Panc1 (cell line): ENCODE measurements at regions not wholly inside any gene's neighbourhood (a gene's known extent, or its start where the extent isn't known, plus 50 kb on each side); places are given as distances from the start of the nearest gene placed in this dataset.

ENCODE experiments used
- ATAC-seq: fragments of 200-7000 bp; cut with Tn5 transposase; 2 replicates; pipeline ENCODE4 v1.9.1; 2020; ENCODE audit warnings: mild to moderate bottlenecking, moderate library complexity
- BruUV-seq: library from RNA; stranded (reverse); fragments of 400-500 nt; replicated peaks from 2 replicates; lab custom pipeline; 2021; lab: Mats Ljungman, UMichigan
- CTCF ChIA-PET: fragments of 300-600 bp; sonication (Branson Sonifier 250); formaldehyde crosslinking; loops from one replicate; lab custom pipeline; 2022; ENCODE audit warnings: antibody characterized with exemption; lab: Charles Lee
- POLR2A ChIA-PET: fragments of 300-600 bp; sonication (Branson Sonifier 250); formaldehyde crosslinking; loops from one replicate; lab custom pipeline; 2022; ENCODE audit warnings: antibody characterized with exemption; lab: Charles Lee
- DNase-seq: peaks from one replicate; pipeline ENCODE4 v3.0.0-alpha.2; 2010; ENCODE audit warnings: low read depth, low spot score
- H3K27ac ChIP-seq: 2 replicates; pipeline ENCODE4 v1.5.1; 2011; ENCODE audit warnings: mild to moderate bottlenecking, low read length, inconsistent platforms
- H3K27me3 ChIP-seq: fragments of 200-500 bp; sonication (Bioruptor generic); 2 replicates; pipeline ENCODE4 v1.6.0; 2014; ENCODE audit warnings: low read length, inconsistent platforms; ENCODE audit not compliant: control insufficient read depth, insufficient read depth
- H3K36me3 ChIP-seq: fragments of 200-500 bp; sonication (Bioruptor generic); 2 replicates; pipeline ENCODE4 v1.5.1; 2014; ENCODE audit warnings: inconsistent platforms, mild to moderate bottlenecking, low read length, moderate library complexity; ENCODE audit not compliant: control insufficient read depth, insufficient read depth
- H3K4me1 ChIP-seq: 2 replicates; pipeline ENCODE4 v1.5.1; 2011; ENCODE audit warnings: inconsistent platforms, mild to moderate bottlenecking, low read length, moderate library complexity; ENCODE audit not compliant: control insufficient read depth, insufficient read depth
- H3K4me3 ChIP-seq, 2 experiments: 2 replicates each; pipeline ENCODE4 v1.5.1; 2011 to 2012; ENCODE audit warnings: low read depth in 2 of 2, low read length in 2 of 2, mild to moderate bottlenecking in 2 of 2, inconsistent platforms in 1 of 2, moderate library complexity in 1 of 2
- H3K9me3 ChIP-seq: fragments of 200-500 bp; sonication (Bioruptor generic); 2 replicates; pipeline ENCODE4 v1.5.1; 2014; ENCODE audit warnings: low read depth, mild to moderate bottlenecking, inconsistent platforms, low read length, moderate library complexity; ENCODE audit not compliant: control insufficient read depth, insufficient read depth
- CTCF ChIP-seq: fragments of 450-650 bp; IDR thresholded peaks from 2 replicates; pipeline ENCODE4 v1.5.1; 2017; ENCODE audit warnings: mild to moderate bottlenecking
- POLR2AphosphoS5 ChIP-seq: IDR thresholded peaks from 2 replicates; pipeline ENCODE4 v1.6.1; 2012; ENCODE audit warnings: mild to moderate bottlenecking, low read depth, low read length, moderate library complexity
- REST ChIP-seq, 2 experiments: IDR thresholded peaks; 2 replicates each; pipeline ENCODE4 v1.6.1; 2011 to 2012; ENCODE audit warnings: low read depth in 2 of 2, control low read depth in 1 of 2, low read length in 1 of 2, mild to moderate bottlenecking in 1 of 2, moderate library complexity in 1 of 2; ENCODE audit not compliant: insufficient read depth in 1 of 2
- SIN3A ChIP-seq: IDR thresholded peaks from 2 replicates; pipeline ENCODE4 v1.6.1; 2012; ENCODE audit warnings: low read depth, mild to moderate bottlenecking, low read length, moderate library complexity, borderline replicate concordance; ENCODE audit not compliant: insufficient read depth
- TCF7L2 ChIP-seq: IDR thresholded peaks from 2 replicates; pipeline ENCODE4 v1.6.1; 2011; ENCODE audit warnings: mild to moderate bottlenecking, low read depth, low read length, inconsistent platforms
- in situ Hi-C: cut with HindIII; loops from 2 replicates; pipeline ENCODE4 v1.10.0; 2016; ENCODE audit warnings: low sequenced_read_pairs, low pct_unique_long_range_greater_than_20kb
- intact Hi-C: fragments of 100-400 bp; cut with micrococcal nuclease; formaldehyde crosslinking; loops from one replicate; pipeline ENCODE4 v1.10.0; 2022; ENCODE audit not compliant: unreplicated experiment

GRCh38 chr18:44626236-44626635, 54.5 kb upstream of the SETBP1 start:
- no peaks in the 10 kb centered on the region for H3K9me3 ChIP-seq
- CTCF ChIA-PET = no interaction called here

GRCh38 chr18:44626807-44627206, 53.9 kb upstream of the SETBP1 start:
- in situ Hi-C loops = no loop called here
- H3K4me1 ChIP-seq = no peaks in the 10 kb centered on the region
- ChIA-PET CTCF (no interaction called here), POLR2A (no interaction called here)
- no peak overlapping the region for H3K27ac ChIP-seq
- intact Hi-C loops = no loop called here
- no peaks in the 10 kb centered on the region for H3K27me3 ChIP-seq
- H3K9me3 ChIP-seq = no peaks in the 10 kb centered on the region
- H3K4me3 ChIP-seq = no peak overlapping the region
- ATAC-seq (no peak), DNase-seq (no peak)
- BruUV-seq = no TSS peak
- no peaks in the 10 kb centered on the region for H3K36me3 ChIP-seq
- TF ChIP-seq REST (IDR thresholded peaks at IDR 0.05; ENCODE audit: insufficient read depth in 1 of 2, low read depth in 2 of 2, low read length in 1 of 2) = no peak
- no peak for TF ChIP-seq TCF7L2
- TF ChIP-seq CTCF = no peak
- TF ChIP-seq POLR2AphosphoS5 = no peak
- no peak for TF ChIP-seq SIN3A

More at GRCh38 chr18:44626236-44626635, 54.5 kb upstream of the SETBP1 start:
- POLR2A ChIA-PET = no interaction called here
- TF ChIP-seq REST (IDR thresholded peaks at IDR 0.05; ENCODE audit: insufficient read depth in 1 of 2, low read depth in 2 of 2, low read length in 1 of 2) = no peak
- TF ChIP-seq SIN3A = no peak
- TF ChIP-seq TCF7L2 = no peak
- TF ChIP-seq CTCF = no peak
- TF ChIP-seq POLR2AphosphoS5 = no peak
- H3K4me1 ChIP-seq = no peaks in the 10 kb centered on the region
- intact Hi-C loops (no loop called here), in situ Hi-C loops (no loop called here)
- no TSS peak for BruUV-seq
- H3K36me3 ChIP-seq = no peaks in the 10 kb centered on the region
- H3K27me3 ChIP-seq = no peaks in the 10 kb centered on the region
- no peak overlapping the region for H3K27ac ChIP-seq
- no peak for ATAC-seq
- H3K4me3 ChIP-seq = no peak overlapping the region
- no peak for DNase-seq
